OCI-M1 (cell line): ENCODE measurements at regions not wholly inside any gene's neighbourhood (a gene's known extent, or its start where the extent isn't known, plus 50 kb on each side); places are given as distances from the start of the nearest gene placed in this dataset.

Experiments used
- DNase-seq: peaks from one replicate; lab custom pipeline; 2025; lab: John Stamatoyannopoulos, UW

DNA sequence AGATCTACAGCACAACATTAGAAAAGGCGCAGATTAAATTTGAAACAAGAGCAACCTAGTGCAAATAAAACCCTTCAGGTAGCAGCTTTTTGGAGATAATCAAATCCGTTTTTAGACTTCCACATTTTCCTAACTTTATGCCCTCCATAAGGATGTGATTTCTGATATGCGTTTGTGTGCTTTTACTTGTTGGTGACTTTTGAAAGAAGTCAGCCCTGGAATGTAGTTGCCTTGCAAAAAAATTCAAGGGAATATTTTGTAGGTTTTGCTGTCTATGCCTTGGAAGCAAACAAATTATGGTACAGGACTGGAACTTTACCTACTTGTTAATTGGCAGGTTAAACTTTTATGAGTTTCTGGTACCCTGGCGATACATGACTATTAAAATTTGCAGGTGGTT lies 86.7 kb upstream of the HDAC9 start:
- DNase-seq: no peak

DNA sequence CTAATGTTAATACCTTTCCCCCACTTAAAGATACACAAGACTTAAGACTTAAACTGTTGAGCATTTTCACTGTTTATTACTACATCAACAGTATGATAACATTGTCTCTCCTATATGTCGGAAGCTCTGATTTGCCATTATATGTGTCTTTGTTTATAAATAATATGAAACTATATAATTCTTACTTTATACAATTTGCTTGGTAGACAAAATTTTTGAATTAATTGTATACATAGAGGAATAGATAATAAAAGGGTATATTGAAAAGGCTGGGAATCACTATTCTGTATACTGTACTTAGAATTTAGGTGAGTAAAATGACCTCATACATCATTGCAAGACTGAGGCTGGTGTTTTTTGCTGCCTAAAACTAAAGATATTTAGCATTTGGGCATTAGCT lies 82.1 kb upstream of the HDAC9 start:
- DNase-seq: no peak

DNA sequence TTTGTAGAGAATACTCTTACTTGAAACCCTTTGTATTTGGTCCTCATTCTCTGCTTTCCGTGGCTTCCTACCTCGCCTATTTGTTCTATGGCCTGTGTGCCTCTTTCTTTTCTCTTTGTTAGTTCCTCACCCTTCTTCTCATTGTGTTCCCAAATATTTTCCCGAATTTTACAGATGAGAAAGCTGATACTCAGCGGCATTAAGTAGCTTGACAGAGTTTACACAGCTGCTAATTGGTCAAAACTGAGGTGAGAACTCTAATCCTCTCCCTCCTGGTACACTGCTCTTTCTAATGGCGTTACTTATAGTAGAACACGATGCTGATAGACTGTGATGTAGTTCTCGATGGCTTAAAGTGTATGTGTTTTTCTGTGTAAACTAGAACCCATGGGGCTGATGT lies 80.7 kb upstream of the HDAC9 start:
- DNase-seq: no peak

DNA sequence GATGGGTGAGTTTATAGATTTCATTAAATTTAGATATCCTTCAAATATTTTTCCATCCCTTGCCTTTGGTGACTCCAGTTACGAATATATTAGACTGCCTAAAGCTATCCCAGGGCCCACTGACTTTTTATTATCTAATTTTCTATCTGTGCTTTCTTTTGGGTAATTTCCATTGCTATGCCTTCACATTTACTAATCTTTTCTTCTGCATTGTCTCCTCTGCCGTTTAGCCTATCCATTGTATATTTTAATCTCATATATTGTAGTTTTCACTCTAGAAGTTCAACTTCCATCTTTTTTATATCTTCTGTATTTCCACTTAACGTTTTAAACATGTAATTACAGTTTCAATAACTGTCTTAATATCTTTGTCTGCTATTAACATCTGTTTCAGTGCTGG lies 78.6 kb upstream of the HDAC9 start:
- no peak for DNase-seq

DNA sequence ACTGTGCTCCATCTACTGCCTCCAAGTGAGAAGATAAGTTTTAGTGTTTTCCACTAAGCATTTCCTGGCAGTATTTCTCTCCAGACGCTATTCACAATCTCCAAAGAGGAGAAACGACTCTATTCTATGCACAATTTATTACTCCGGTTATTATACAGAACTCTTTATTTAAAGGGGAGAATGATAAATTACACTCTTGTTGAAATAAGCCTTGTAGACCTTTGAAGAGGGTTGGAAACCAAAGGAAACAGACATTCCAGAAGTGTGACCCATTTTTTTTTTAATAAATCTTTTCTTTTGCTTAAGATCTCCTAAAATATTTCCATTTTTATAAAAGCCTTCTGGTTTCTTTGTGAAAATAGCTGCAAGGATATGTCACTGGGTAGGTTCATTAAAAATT lies 76.1 kb upstream of the HDAC9 start:
- DNase-seq: no peak

DNA sequence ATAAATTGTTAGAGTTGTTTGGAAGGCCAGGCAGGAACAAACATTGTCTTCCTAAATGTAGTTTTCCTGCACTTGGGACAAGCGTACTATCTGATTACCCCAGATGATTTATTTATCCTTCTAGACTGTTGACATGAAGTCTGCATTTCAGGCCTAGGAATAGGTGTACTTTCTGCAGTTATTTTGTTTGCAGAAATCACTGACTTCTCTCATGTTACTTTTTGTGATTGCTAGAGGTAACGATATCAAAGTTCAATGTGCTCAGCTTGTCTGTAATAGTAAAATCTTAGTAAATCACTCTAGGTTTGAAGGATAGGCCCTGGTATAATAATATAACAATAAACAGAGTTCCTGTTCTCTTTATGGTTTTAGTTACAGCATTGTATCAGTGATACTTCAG lies 75.4 kb upstream of the HDAC9 start:
- no peak for DNase-seq

DNA sequence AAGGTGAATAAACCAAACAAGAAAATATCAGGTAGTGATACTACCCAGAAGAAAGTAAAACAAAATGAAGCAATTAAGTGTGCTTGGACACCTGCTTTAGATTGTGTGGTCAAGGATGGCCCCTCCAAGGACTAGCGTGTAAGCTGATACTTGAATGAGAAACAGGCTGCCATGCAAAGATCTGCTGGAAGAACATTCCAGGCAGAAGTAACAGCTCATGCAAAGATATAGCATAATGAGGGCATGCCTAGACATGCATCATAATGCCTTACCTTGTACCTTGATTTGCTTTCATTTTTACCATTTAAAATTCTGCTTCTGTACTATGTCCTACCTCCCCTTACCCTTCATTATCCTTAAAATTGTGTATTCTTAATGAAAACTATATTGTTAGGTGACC lies 74.8 kb upstream of the HDAC9 start:
- no peak for DNase-seq

DNA sequence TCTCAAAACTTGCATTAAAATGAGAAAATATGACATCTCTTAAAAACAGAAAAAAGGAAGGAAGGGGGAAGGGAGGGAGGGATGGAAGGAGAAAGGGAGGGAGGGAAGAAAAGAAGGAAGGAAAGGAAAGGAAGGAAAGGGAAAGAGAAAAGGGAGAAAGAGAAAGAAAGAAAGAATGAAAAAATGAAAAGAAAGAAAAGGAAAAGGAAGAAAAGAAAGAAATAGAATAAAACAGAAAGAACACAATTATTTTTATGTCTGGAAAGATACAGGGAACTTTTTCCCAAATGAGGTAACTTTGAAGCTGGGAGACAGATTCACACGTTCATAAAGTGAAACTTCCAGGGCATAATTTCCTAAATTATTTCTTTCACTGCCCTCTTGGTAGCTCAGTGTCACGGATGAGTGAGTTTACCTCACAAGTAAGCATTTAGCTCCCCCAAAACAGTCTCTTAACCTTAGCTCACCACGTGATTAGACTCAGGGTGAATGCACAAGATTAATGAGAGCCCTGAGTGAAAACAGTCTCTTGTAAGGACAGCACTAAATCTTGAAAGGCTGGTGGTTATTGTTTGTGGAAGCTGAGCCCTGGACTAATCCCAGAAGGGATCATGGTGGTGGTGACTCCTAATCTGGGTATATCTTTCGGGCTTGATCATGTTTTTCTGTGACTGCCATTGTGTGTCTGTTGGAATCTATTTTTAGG lies 74.1 kb upstream of the HDAC9 start:
- peak; percentile 16 for DNase-seq

DNA sequence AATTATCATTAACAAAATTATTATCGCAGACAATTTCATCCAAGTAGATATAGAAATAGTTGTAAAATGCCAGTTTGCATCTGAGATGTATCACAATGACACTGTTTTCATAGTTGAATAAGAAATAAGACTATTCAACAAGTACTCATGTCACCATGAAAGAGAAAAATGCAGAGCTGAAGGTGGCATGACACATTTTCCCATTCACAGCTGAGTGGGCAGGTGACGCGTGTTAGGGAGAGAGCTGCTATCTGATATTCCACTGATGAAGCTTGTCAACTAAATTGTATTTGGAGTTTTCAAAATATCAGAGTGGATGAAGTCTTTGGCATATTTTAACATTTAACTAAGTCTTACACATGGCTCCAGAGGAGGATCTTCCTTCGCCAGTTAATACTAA lies 70.3 kb upstream of the HDAC9 start:
- no peak for DNase-seq

DNA sequence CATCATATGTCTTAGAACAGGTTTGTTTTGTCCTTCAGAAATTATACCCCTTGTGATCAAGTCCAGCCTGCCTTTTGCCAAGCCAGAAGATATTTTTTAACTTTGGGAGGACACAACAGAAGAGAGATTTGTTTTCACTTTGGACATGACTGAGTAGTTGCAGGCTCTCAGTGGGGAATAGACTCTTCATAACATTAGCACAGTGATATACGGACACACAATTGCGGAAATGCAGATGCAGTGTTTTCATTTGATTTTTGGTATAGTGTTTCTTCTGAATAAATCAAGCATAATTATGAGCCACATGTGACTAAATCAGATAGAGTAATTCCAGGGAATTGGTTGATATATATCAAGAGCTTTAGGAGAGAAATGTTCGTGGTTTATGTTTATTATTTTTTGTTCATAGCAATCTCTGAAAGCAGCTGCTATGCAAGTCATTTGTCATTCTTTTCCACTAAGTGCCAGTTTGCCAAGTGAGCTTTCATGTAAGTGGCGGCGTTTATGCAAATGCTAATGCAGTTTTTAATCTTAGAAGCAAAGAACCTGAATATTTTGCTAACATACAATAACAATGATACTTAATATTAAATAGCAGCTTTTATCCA lies 69.6 kb upstream of the HDAC9 start:
- no peak for DNase-seq

DNA sequence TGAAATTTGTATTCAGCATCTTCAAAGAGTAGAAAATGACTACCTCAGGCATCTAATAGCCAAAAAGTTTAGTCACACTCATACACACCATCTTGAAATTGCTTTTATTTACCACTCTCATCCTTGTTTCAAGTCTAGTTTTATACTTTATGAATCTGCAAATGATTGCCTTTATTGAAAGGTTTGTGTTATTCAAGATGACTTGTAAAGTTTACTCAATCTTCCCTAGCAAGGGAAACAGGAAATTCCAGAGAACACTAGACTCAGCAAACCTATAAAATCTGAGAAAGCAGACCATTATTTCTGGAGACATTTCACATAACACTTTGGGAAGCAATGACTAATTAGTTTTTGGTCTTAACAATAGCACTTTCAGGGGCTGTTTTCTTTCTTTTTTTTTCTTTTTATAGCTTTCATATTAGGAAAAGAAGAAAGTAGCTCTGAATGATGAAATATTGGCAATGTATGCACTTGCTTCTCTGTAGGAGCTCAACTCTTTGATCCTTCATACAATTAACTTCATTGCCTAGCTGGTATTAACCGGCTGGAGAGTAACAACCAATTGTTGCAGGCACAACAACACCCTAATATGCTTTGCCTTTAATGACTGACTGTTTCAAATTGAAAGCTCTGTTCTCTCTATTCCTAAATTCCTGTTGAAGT lies 68.9 kb upstream of the HDAC9 start:
- no peak for DNase-seq

DNA sequence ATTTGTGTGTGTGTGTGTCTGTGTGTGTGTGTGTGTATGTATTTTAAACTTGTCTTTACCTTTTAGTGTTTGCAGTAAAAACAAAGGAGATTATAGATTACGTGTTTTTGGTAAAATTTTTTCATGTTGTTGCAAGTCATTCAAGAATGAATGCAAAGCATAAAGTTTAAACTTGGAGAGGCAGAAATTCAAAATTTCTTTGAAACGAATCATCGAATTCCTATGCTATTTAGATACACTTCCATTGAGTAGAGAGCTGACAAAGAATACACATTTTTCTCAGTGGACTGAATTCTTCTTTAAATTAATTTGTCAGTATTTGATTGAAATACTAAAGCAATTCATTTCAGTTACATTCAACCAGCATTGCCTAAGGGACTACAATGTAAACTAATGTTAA lies 66.0 kb upstream of the HDAC9 start:
- DNase-seq: no peak

DNA sequence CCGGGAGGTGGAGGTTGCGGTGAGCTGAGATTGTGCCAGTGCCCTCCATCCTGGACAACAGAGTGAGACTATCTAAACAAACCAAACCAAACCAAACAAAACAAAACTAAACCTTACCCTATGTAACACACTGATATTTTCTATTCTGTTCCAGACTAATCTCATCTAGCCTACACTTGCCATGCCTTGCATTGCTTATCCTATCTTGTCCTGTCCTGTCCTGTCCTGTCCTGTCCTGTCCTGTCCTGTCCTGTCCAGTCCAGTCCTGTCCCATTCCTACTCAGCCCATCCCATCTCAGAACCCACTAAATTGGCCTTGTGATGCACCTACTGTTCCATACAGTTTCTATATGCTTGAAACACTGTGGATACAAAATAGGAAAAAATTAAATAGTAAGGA lies 64.7 kb upstream of the HDAC9 start:
- DNase-seq: no peak

DNA sequence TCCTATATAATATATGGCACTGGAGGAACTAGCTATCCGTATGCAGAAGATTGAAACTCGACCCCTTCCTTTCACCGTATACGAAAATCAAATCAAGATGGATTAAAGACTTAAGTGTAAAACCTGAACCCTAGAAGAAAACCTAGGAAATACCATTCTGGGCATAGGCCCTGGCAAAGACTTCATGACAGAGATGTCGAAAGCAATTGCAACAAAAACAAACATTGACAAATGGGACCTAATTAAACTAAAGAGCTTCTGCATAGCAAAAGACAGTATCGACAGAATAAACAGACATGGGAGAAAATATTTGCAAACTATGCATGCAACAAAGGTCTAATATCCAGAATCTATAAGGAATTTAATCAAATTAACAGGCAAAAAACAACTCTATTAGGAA lies 61.4 kb upstream of the HDAC9 start:
- no peak for DNase-seq

DNA sequence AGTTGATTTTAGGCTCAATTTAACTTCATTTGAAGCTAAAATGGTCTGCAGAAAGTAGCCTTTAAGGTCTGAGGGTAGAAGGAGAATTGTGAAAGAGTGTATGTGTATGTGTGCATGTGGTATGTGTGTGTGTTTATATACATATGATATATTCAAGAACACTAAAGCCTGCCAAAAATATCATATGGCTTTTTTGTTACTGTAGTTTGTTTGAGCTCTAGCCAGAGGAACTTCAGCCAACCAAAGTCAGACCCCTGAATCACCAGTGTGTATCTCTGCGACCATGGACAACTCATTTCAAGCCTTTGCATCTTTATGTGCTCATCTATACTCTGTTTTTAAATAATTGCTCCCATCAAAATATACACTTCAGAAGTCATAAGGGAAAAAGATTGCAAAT lies 58.4 kb upstream of the HDAC9 start:
- no peak for DNase-seq

DNA sequence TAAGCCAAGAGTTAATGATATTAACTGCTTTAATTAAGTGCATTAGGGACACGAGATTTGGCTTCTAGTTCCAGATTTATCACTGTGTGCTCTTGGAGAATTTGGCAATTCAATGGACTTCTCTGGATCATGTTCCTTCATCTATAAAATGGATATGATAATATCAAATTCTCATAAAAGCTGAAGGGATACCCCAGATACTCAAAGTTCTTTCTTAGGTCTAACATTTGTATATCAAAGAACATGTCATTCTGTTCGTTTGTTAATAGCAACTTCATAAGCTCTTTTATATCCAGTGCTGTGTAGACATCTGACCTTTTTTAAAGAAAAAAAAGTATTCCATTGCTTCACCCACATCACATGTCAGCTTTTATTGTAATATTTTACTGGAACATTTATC lies 54.6 kb upstream of the HDAC9 start:
- DNase-seq: no peak

DNA sequence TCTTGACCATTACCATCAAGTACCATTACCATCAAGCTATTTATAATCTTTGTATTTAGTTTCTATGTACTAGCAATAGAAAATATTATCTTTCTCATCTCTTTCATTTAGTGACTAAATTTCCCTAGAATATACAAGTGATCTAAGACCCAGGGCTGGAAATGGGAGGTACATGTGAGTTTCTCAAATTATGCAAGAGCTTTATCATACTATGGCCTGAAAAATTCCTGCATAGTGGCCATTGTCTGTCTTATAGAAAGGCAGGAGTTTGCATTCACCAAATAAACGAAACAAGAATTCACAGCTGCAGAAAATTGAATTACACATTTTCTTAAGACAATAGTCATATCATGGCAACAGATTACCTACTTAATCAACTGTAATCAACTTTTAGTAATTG lies 50.7 kb upstream of the HDAC9 start:
- DNase-seq: no peak

DNA sequence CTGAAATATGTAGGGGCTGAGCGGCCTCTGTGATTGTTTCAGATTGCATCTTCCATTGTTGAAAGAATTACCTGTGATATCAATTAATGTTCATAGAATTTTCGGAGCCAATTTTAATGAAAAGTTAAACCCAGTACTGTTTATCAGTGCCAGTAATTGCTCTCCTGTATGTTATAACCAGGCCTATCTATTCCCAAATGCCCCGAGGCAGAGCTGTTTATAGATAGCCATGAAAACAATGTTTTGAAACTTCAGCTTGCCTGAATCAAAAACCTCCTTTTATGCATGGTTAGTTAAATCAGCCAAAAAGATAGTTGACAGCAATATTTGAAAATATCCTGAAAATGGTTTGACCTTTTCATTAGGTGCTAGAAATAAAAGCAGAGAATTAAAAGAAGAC lies 50.1 kb upstream of the HDAC9 start:
- DNase-seq: no peak
